GM10248 (cell line): ENCODE measurements at regions not wholly inside any gene's neighbourhood (a gene's known extent, or its start where the extent isn't known, plus 50 kb on each side); places are given as distances from the start of the nearest gene placed in this dataset.
A peak's percentile ranks its signal among the peaks of the same experiment; 100 is the strongest.

Source experiments
- CTCF ChIA-PET: fragments of 300-600 bp; sonication (Branson Sonifier 250); formaldehyde crosslinking; extraction: SDS; loops from one replicate; lab custom pipeline; 2021; ENCODE audit warnings: antibody characterized with exemption; lab: Yijun Ruan, JAX
- POLR2A ChIA-PET: fragments of 350-650 bp; sonication (Branson Sonifier 250); formaldehyde crosslinking; extraction: SDS; loops from one replicate; lab custom pipeline; 2020; ENCODE audit warnings: antibody characterized with exemption; lab: Yijun Ruan, JAX
- DNase-seq: peaks from one replicate; pipeline ENCODE4 v3.0.0; 2012; ENCODE audit errors: extremely low spot score
- CTCF ChIP-seq: IDR thresholded peaks from 2 replicates; pipeline ENCODE4 v1.5.1; 2012; ENCODE audit warnings: mild to moderate bottlenecking, low read depth; ENCODE audit errors: extremely low read depth, missing control alignments, control extremely low read depth

GRCh38 chr5:152501294-152501693 lies 96.2 kb upstream of the NMUR2 start:
- ChIA-PET CTCF (interaction anchor here (1.3 kb wide), 1 partner anchor 12 kb away, joined by 6 read pairs; no protein-coding TSS in a partner anchor), POLR2A (no interaction called here)
- no peak for DNase-seq
- no peak for TF ChIP-seq CTCF

GRCh38 chr5:152503206-152503605 lies 98.1 kb upstream of the NMUR2 start:
- DNase-seq, result no peak
- ChIA-PET POLR2A (no interaction called here), CTCF (no interaction called here)
- TF ChIP-seq CTCF, result no peak

- POLR2A ChIA-PET, result no interaction called here
- TF ChIP-seq CTCF, result peak; percentile 53
- CTCF ChIA-PET, result interaction anchor here (0.5 to 1.9 kb wide), 12 partner anchors 8 to 680 kb away, joined by 3 to 8 read pairs (median 4); no protein-coding TSS in a partner anchor
- DNase-seq, result peak; percentile 30
These were observed 100.5 kb upstream of the NMUR2 start for GRCh38 chr5:152505442-152506042.

GRCh38 chr5:152511120-152511519 lies 106.0 kb upstream of the NMUR2 start:
- CTCF ChIA-PET, result interaction anchor here (1.0 to 1.7 kb wide), 3 partner anchors 15 to 1453 kb away, joined by 3 to 4 read pairs (median 3); no protein-coding TSS in a partner anchor
- TF ChIP-seq CTCF, result no peak
- no peak for DNase-seq
- POLR2A ChIA-PET, result no interaction called here

GRCh38 chr5:152511531-152512132 lies 106.6 kb upstream of the NMUR2 start:
- no peak for TF ChIP-seq CTCF
- DNase-seq, result no peak
- POLR2A ChIA-PET, result no interaction called here
- CTCF ChIA-PET, result interaction anchor here (1.0 to 1.7 kb wide), 3 partner anchors 14 to 1453 kb away, joined by 3 to 4 read pairs (median 3); no protein-coding TSS in a partner anchor

GRCh38 chr5:152514827-152515397 lies 109.8 kb upstream of the NMUR2 start:
- ChIA-PET CTCF (interaction anchor here (0.9 to 2.3 kb wide), 9 partner anchors 7 to 690 kb away, joined by 3 to 8 read pairs (median 4); no protein-coding TSS in a partner anchor), POLR2A (interaction anchor here (0.6 kb wide), 2 partner anchors 359 to 1067 kb away, joined by 6 read pairs; no protein-coding TSS in a partner anchor)
- peak; percentile 14 for TF ChIP-seq CTCF
- peak; percentile 10 for DNase-seq
